ENCODE measurements at regions not wholly inside any gene's neighbourhood (a gene's known extent, or its start where the extent isn't known, plus 50 kb on each side); places are given as distances from the start of the nearest gene placed in this dataset.

GRCh38 chr7:45984386-45985295 is 63.6 kb upstream of the IGFBP3 start:
- no peak overlapping the region for H3K4me3 ChIP-seq
- intact Hi-C loops (cut with DNase I), result no loop called here
- no peaks in the 10 kb centered on the region for H3K36me3 ChIP-seq
- 75% methylated on average over 6 of the region's 6 CpGs for WGBS
- H3K27me3 ChIP-seq (replicated peaks; ENCODE audit: insufficient read depth), result no peaks in the 10 kb centered on the region
- no peak overlapping the region for H3K27ac ChIP-seq
- DNase-seq (ENCODE audit: low spot score), result no peak
- H3K4me1 ChIP-seq (replicated peaks), result no peaks in the 10 kb centered on the region
- TF ChIP-seq POLR2AphosphoS5 (IDR thresholded peaks at IDR 0.05) (no peak), CTCF (IDR thresholded peaks at IDR 0.05) (no peak), POLR2A (IDR thresholded peaks at IDR 0.05) (no peak)
- H3K9me3 ChIP-seq, result no peaks in the 10 kb centered on the region

GRCh38 chr7:45983720-45984255 is 62.7 kb upstream of the IGFBP3 start:
- Histone ChIP-seq H3K4me1 (replicated peaks) (no peaks in the 10 kb centered on the region), H3K27me3 (replicated peaks; ENCODE audit: insufficient read depth) (no peaks in the 10 kb centered on the region), H3K4me3 (no peak overlapping the region), H3K27ac (no peak overlapping the region), H3K36me3 (no peaks in the 10 kb centered on the region), H3K9me3 (no peaks in the 10 kb centered on the region)
- TF ChIP-seq POLR2AphosphoS5 (IDR thresholded peaks at IDR 0.05) (no peak), POLR2A (IDR thresholded peaks at IDR 0.05) (no peak), CTCF (IDR thresholded peaks at IDR 0.05) (no peak)
- 69% methylated on average over 6 of the region's 6 CpGs for WGBS
- DNase-seq (ENCODE audit: low spot score), result no peak
- intact Hi-C loops (cut with DNase I), result no loop called here

- Histone ChIP-seq H3K27me3 (replicated peaks; ENCODE audit: insufficient read depth) (no peaks in the 10 kb centered on the region), H3K4me1 (replicated peaks) (no peaks in the 10 kb centered on the region), H3K4me3 (no peak overlapping the region), H3K36me3 (no peaks in the 10 kb centered on the region), H3K27ac (no peak overlapping the region), H3K9me3 (no peaks in the 10 kb centered on the region)
- 34% methylated on average over 9 of the region's 11 CpGs for WGBS
- intact Hi-C loops (cut with DNase I), result no loop called here
- TF ChIP-seq POLR2A (IDR thresholded peaks at IDR 0.05) (no peak), POLR2AphosphoS5 (IDR thresholded peaks at IDR 0.05) (no peak), CTCF (IDR thresholded peaks at IDR 0.05) (no peak)
- no peak for DNase-seq (ENCODE audit: low spot score)
Measured at GRCh38 chr7:45982907-45983719, 62.0 kb upstream of the IGFBP3 start.

- no peak for TF ChIP-seq POLR2AphosphoS5 (IDR thresholded peaks at IDR 0.05)
- DNase-seq (ENCODE audit: low spot score), result no peak
- H3K27ac ChIP-seq, result no peak overlapping the region
- intact Hi-C loops (cut with DNase I), result no loop called here
- no peaks in the 10 kb centered on the region for H3K27me3 ChIP-seq (replicated peaks; ENCODE audit: insufficient read depth)
- H3K9me3 ChIP-seq, result no peaks in the 10 kb centered on the region
- no peaks in the 10 kb centered on the region for H3K36me3 ChIP-seq
- H3K4me3 ChIP-seq, result no peak overlapping the region
- no peaks in the 10 kb centered on the region for H3K4me1 ChIP-seq (replicated peaks)
- WGBS, result 93% methylated on average over 2 of the region's 2 CpGs
Measured at GRCh38 chr7:45982132-45982531, 61.1 kb upstream of the IGFBP3 start.

- H3K27me3 ChIP-seq (replicated peaks; ENCODE audit: insufficient read depth), result no peaks in the 10 kb centered on the region
- WGBS, result 96% methylated on average over 6 of the region's 6 CpGs
- no peaks in the 10 kb centered on the region for H3K9me3 ChIP-seq
- intact Hi-C loops (cut with DNase I), result no loop called here
- TF ChIP-seq POLR2A (IDR thresholded peaks at IDR 0.05) (no peak), POLR2AphosphoS5 (IDR thresholded peaks at IDR 0.05) (no peak), CTCF (IDR thresholded peaks at IDR 0.05) (no peak)
- DNase-seq (ENCODE audit: low spot score), result no peak
- no peak overlapping the region for H3K4me3 ChIP-seq
- H3K36me3 ChIP-seq, result no peaks in the 10 kb centered on the region
- no peak overlapping the region for H3K27ac ChIP-seq
- H3K4me1 ChIP-seq (replicated peaks), result no peaks in the 10 kb centered on the region
Measured at GRCh38 chr7:45980973-45981372, 59.9 kb upstream of the IGFBP3 start.
